Fibroblast of gingiva (primary cell): ENCODE measurements at regions not wholly inside any gene's neighbourhood (a gene's known extent, or its start where the extent isn't known, plus 50 kb on each side); places are given as distances from the start of the nearest gene placed in this dataset.

Experiments used
- DNase-seq: peaks from one replicate; pipeline ENCODE4 v3.0.0-alpha.2; 2011; ENCODE audit warnings: low read depth

- peak; percentile 84 for DNase-seq
Observed at GRCh38 chr5:56346741-56347535, 113.8 kb upstream of the ANKRD55 start.

- DNase-seq = no peak
Observed at GRCh38 chr5:56346044-56346710, 113.0 kb upstream of the ANKRD55 start.

- DNase-seq = no peak
Observed at GRCh38 chr5:56345352-56345751, 112.2 kb upstream of the ANKRD55 start.

GRCh38 chr5:56344594-56344993 is 111.5 kb upstream of the ANKRD55 start:
- DNase-seq = no peak

- DNase-seq = no peak
Observed at GRCh38 chr5:56343988-56344387, 110.9 kb upstream of the ANKRD55 start.

- no peak for DNase-seq
Observed at GRCh38 chr5:56342616-56343015, 109.5 kb upstream of the ANKRD55 start.

- peak; percentile 29 for DNase-seq
Observed at GRCh38 chr5:56340196-56340980, 107.3 kb upstream of the ANKRD55 start.

- no peak for DNase-seq
Observed at GRCh38 chr5:56339732-56340131, 106.6 kb upstream of the ANKRD55 start.

GRCh38 chr5:56337715-56338319 is 104.7 kb upstream of the ANKRD55 start:
- no peak for DNase-seq

- DNase-seq = no peak
Observed at GRCh38 chr5:56335212-56335611, 102.1 kb upstream of the ANKRD55 start.

GRCh38 chr5:56330806-56331205 is 97.7 kb upstream of the ANKRD55 start:
- DNase-seq = no peak

GRCh38 chr5:56330167-56330566 is 97.0 kb upstream of the ANKRD55 start:
- DNase-seq = no peak

- DNase-seq = no peak
Observed at GRCh38 chr5:56329652-56330051, 96.5 kb upstream of the ANKRD55 start.

GRCh38 chr5:56328753-56329560 is 95.8 kb upstream of the ANKRD55 start:
- DNase-seq = no peak

- no peak for DNase-seq
Observed at GRCh38 chr5:56327809-56328208, 94.7 kb upstream of the ANKRD55 start.

- no peak for DNase-seq
Observed at GRCh38 chr5:56326770-56327169, 93.6 kb upstream of the ANKRD55 start.

GRCh38 chr5:56326116-56326515 is 93.0 kb upstream of the ANKRD55 start:
- DNase-seq = no peak

- DNase-seq = no peak
Observed at GRCh38 chr5:56325039-56325438, 91.9 kb upstream of the ANKRD55 start.

GRCh38 chr5:56323505-56323904 is 90.4 kb upstream of the ANKRD55 start:
- DNase-seq = peak; percentile 55

- DNase-seq = no peak
Observed at GRCh38 chr5:56322592-56322991, 89.5 kb upstream of the ANKRD55 start.

GRCh38 chr5:56321236-56321881 is 88.2 kb upstream of the ANKRD55 start:
- no peak for DNase-seq
